IMR-90 (cell line): ENCODE measurements at regions not wholly inside any gene's neighbourhood (a gene's known extent, or its start where the extent isn't known, plus 50 kb on each side); places are given as distances from the start of the nearest gene placed in this dataset.

ENCODE experiments used
- ATAC-seq: fragments of 200-7000 bp; cut with Tn5 transposase; 2 replicates; pipeline ENCODE4 v1.9.1; 2020; ENCODE audit warnings: low read depth, mild to moderate bottlenecking, moderate library complexity
- BruUV-seq: library from RNA; stranded (reverse); fragments of 400-500 nt; replicated peaks from 2 replicates; lab custom pipeline; 2021; lab: Mats Ljungman, UMichigan
- CTCF ChIA-PET: fragments of 300-600 bp; formaldehyde crosslinking; extraction: SDS; loops from one replicate; lab custom pipeline; 2021; ENCODE audit warnings: antibody characterized with exemption; lab: Yijun Ruan, JAX
- POLR2A ChIA-PET: fragments of 300-600 bp; sonication (Branson Sonifier 250); formaldehyde crosslinking; loops from one replicate; lab custom pipeline; 2022; ENCODE audit warnings: antibody characterized with exemption; ENCODE audit not compliant: unreplicated experiment; lab: Charles Lee
- DNase-seq: peaks from one replicate; pipeline ENCODE4 v3.0.0; 2013
- H2AFZ ChIP-seq: replicated peaks from 2 replicates; pipeline ENCODE3; 2013; ENCODE audit warnings: low read length, mild to moderate bottlenecking; ENCODE audit not compliant: poor library complexity
- H2AK5ac ChIP-seq: 2 replicates; pipeline ENCODE4 v1.6.1; 2013; ENCODE audit warnings: low read depth, low read length, inconsistent platforms
- H2AK9ac ChIP-seq: replicated peaks from 2 replicates; pipeline ENCODE3; 2013; ENCODE audit warnings: mild to moderate bottlenecking, low read depth, low read length, moderate library complexity; ENCODE audit not compliant: poor library complexity
- H2BK120ac ChIP-seq: 2 replicates; pipeline ENCODE4 v1.6.1; 2013; ENCODE audit warnings: low read depth, low read length, inconsistent platforms
- H2BK15ac ChIP-seq: 3 replicates; pipeline ENCODE4 v1.6.1; 2013; ENCODE audit warnings: low read depth, low read length, inconsistent platforms
- H2BK20ac ChIP-seq: 2 replicates; pipeline ENCODE4 v1.6.1; 2013; ENCODE audit warnings: low read depth, mild to moderate bottlenecking, inconsistent platforms, low read length, moderate library complexity
- H2BK5ac ChIP-seq: 2 replicates; pipeline ENCODE4 v1.6.1; 2013; ENCODE audit warnings: mild to moderate bottlenecking, low read depth, low read length, inconsistent platforms; ENCODE audit not compliant: poor library complexity, severe bottlenecking
- H3K14ac ChIP-seq: replicated peaks from 2 replicates; pipeline ENCODE4 v1.6.1; 2013; ENCODE audit warnings: low read depth, low read length, inconsistent platforms
- H3K18ac ChIP-seq: 2 replicates; pipeline ENCODE4 v1.6.1; 2013; ENCODE audit warnings: low read depth, low read length, control low read depth
- H3K23ac ChIP-seq: 2 replicates; pipeline ENCODE4 v1.6.1; 2013; ENCODE audit warnings: low read depth, low read length, inconsistent platforms
- H3K27ac ChIP-seq: 2 replicates; pipeline ENCODE4 v1.5.1; 2013; ENCODE audit warnings: mild to moderate bottlenecking, control low read depth, low read length; ENCODE audit not compliant: insufficient read depth
- H3K27me3 ChIP-seq: 2 replicates; pipeline ENCODE4 v1.6.1; 2013; ENCODE audit warnings: low read length; ENCODE audit not compliant: control insufficient read depth, insufficient read depth
- H3K36me3 ChIP-seq: 2 replicates; pipeline ENCODE4 v1.6.1; 2013; ENCODE audit warnings: low read length, mixed read lengths; ENCODE audit not compliant: control insufficient read depth, insufficient read depth
- H3K4ac ChIP-seq: 2 replicates; pipeline ENCODE4 v1.6.1; 2013; ENCODE audit warnings: low read depth, low read length, inconsistent platforms
- H3K4me1 ChIP-seq: 2 replicates; pipeline ENCODE4 v1.6.1; 2013; ENCODE audit warnings: low read length, mixed read lengths; ENCODE audit not compliant: control insufficient read depth, insufficient read depth
- H3K4me2 ChIP-seq: 2 replicates; pipeline ENCODE4 v1.6.1; 2013; ENCODE audit warnings: low read depth, mild to moderate bottlenecking, control low read depth, low read length, moderate library complexity
- H3K4me3 ChIP-seq: 2 replicates; pipeline ENCODE4 v1.5.1; 2013; ENCODE audit warnings: low read depth, mild to moderate bottlenecking, control low read depth, low read length, moderate library complexity; ENCODE audit not compliant: insufficient read depth
- H3K56ac ChIP-seq: 2 replicates; pipeline ENCODE4 v1.6.1; 2013; ENCODE audit warnings: low read length, inconsistent platforms; ENCODE audit not compliant: insufficient read depth; ENCODE audit errors: extremely low read depth
- H3K79me1 ChIP-seq, 2 experiments: 2 replicates each; pipeline ENCODE4 v1.6.1; 2013; ENCODE audit warnings: low read length in 2 of 2, inconsistent platforms in 1 of 2, low read depth in 1 of 2
- H3K9ac ChIP-seq: 2 replicates; pipeline ENCODE4 v1.6.1; 2013; ENCODE audit warnings: low read depth, low read length, control low read depth
- H3K9me1 ChIP-seq: 2 replicates; pipeline ENCODE4 v1.6.1; 2013; ENCODE audit warnings: low read length, inconsistent platforms; ENCODE audit not compliant: insufficient read depth
- H3K9me3 ChIP-seq: 2 replicates; pipeline ENCODE4 v1.6.1; 2013; ENCODE audit warnings: low read length; ENCODE audit not compliant: control insufficient read depth, insufficient read depth
- H4K20me1 ChIP-seq: 2 replicates; pipeline ENCODE4 v1.6.1; 2013; ENCODE audit warnings: low read length, inconsistent platforms; ENCODE audit not compliant: insufficient read depth
- H4K5ac ChIP-seq: 2 replicates; pipeline ENCODE4 v1.6.1; 2013; ENCODE audit warnings: mild to moderate bottlenecking, low read depth, low read length, control low read depth
- H4K8ac ChIP-seq, 2 experiments: 2 replicates each; pipeline ENCODE4 v1.6.1; 2013; ENCODE audit warnings: low read depth in 2 of 2, low read length in 2 of 2, control low read depth in 1 of 2, inconsistent platforms in 1 of 2
- H4K91ac ChIP-seq: 2 replicates; pipeline ENCODE4 v1.6.1; 2013; ENCODE audit warnings: low read depth, low read length, inconsistent platforms; ENCODE audit not compliant: insufficient read depth
- BHLHE40 ChIP-seq: fragments of 150-350 bp; IDR thresholded peaks from 2 replicates; pipeline ENCODE4 v1.6.1; 2016; ENCODE audit warnings: mild to moderate bottlenecking, low read depth, low read length
- CEBPB ChIP-seq: IDR thresholded peaks from 2 replicates; pipeline ENCODE4 v1.6.1; 2012; ENCODE audit warnings: low read depth, low read length, improper control_type of control experiment
- CHD1 ChIP-seq: IDR thresholded peaks from 2 replicates; pipeline ENCODE4 v1.6.1; 2012; ENCODE audit warnings: low read depth, low read length, improper control_type of control experiment
- CTCF ChIP-seq: conservative IDR thresholded peaks from 2 replicates; pipeline ENCODE4 v1.5.1; 2012; ENCODE audit warnings: mild to moderate bottlenecking, low read depth, low read length, improper control_type of control experiment
- ELK1 ChIP-seq: fragments of 150-350 bp; IDR thresholded peaks from 2 replicates; pipeline ENCODE4 v1.6.1; 2016; ENCODE audit warnings: low read depth, mild to moderate bottlenecking, low read length, moderate library complexity, borderline replicate concordance
- FOS ChIP-seq: fragments of 150-350 bp; IDR thresholded peaks from 2 replicates; pipeline ENCODE4 v1.6.1; 2016; ENCODE audit warnings: low read depth, low read length
- MAFK ChIP-seq: IDR thresholded peaks from 2 replicates; pipeline ENCODE4 v1.6.1; 2012; ENCODE audit warnings: low read depth, low read length, improper control_type of control experiment
- MAZ ChIP-seq: IDR thresholded peaks from 2 replicates; pipeline ENCODE4 v1.6.1; 2012; ENCODE audit warnings: low read depth, mild to moderate bottlenecking, low read length, improper control_type of control experiment, moderate library complexity, borderline replicate concordance
- NFE2L2 ChIP-seq: fragments of 150-350 bp; IDR thresholded peaks from 2 replicates; pipeline ENCODE4 v1.6.1; 2016; ENCODE audit warnings: low read depth, mild to moderate bottlenecking, low read length
- RAD21 ChIP-seq: IDR thresholded peaks from 2 replicates; pipeline ENCODE4 v1.6.1; 2012; ENCODE audit warnings: low read length, improper control_type of control experiment
- RCOR1 ChIP-seq: IDR thresholded peaks from 2 replicates; pipeline ENCODE4 v1.6.1; 2012; ENCODE audit warnings: mild to moderate bottlenecking, low read length, improper control_type of control experiment; ENCODE audit not compliant: insufficient replicate concordance
- SMC3 ChIP-seq: fragments of 150-350 bp; IDR thresholded peaks from 2 replicates; pipeline ENCODE4 v1.6.1; 2016; ENCODE audit warnings: low read depth, mild to moderate bottlenecking, antibody characterized with exemption, low read length, moderate library complexity
- WGBS, 2 experiments: methylation state at CpG; one replicate each; pipeline versions ENCODE4 v1.1.5 to v1.1.7; 2013; ENCODE audit warnings: missing lambda C conversion rate in 2 of 2; ENCODE audit not compliant: insufficient read length in 1 of 2; ENCODE audit errors: extremely low coverage in 2 of 2; 5-methylcytosine and 5-hydroxymethylcytosine counted together
- dilution Hi-C: fragments of 300-500 bp; cut with HindIII; formaldehyde crosslinking; loops from one replicate; pipeline ENCODE4 v1.14.3; 2018; ENCODE audit warnings: low sequenced_read_pairs; ENCODE audit not compliant: unreplicated experiment
- in situ Hi-C: fragments of 300-500 bp; cut with MboI; formaldehyde crosslinking; loops from 3 replicates; pipeline ENCODE4 v1.14.3; 2019; ENCODE audit warnings: low sequenced_read_pairs, inconsistent platforms, mixed read lengths
- intact Hi-C: fragments of 100-400 bp; cut with micrococcal nuclease; formaldehyde crosslinking; loops from 2 replicates; pipeline ENCODE4 v1.10.0; 2022

GRCh38 chr20:21920211-21920610 is 214.7 kb downstream of the PAX1 start:
- Histone ChIP-seq H3K9me1 (no peaks in the 10 kb centered on the region), H3K36me3 (no peaks in the 10 kb centered on the region), H3K18ac (no peak overlapping the region), H3K14ac (no peak overlapping the region), H3K4me2 (no peak overlapping the region), H2AFZ (no peak overlapping the region), H4K8ac (no peak overlapping the region), H3K4me1 (no peaks in the 10 kb centered on the region), H3K27me3 (no peaks in the 10 kb centered on the region), H3K56ac (no peak overlapping the region), H2BK20ac (no peak overlapping the region), H4K91ac (no peak overlapping the region), H2BK15ac (no peak overlapping the region), H4K5ac (no peak overlapping the region), H3K23ac (no peak overlapping the region), H2BK120ac (no peak overlapping the region), H3K9me3 (peaks cover 17% of the 10 kb centered on the region), H3K27ac (no peak overlapping the region), H3K9ac (no peak overlapping the region), H3K79me1 (no peaks in the 10 kb centered on the region), H2AK9ac (no peak overlapping the region), H4K20me1 (no peaks in the 10 kb centered on the region), H2AK5ac (no peak overlapping the region), H3K4me3 (no peak overlapping the region), H2BK5ac (no peak overlapping the region), H3K4ac (no peak overlapping the region)
- ChIA-PET CTCF (no interaction called here), POLR2A (no interaction called here)
- no peak for DNase-seq
- intact Hi-C loops (no loop called here), dilution Hi-C loops (no loop called here), in situ Hi-C loops (no loop called here)
- no peak for ATAC-seq
- BruUV-seq: no TSS peak
- no CpG with 5 or more reads among the region's 3 CpGs for WGBS, 2 experiments
- no peak for TF ChIP-seq CEBPB
- no peak for TF ChIP-seq RCOR1
- no peak for TF ChIP-seq MAZ
- no peak for TF ChIP-seq RAD21
- TF ChIP-seq ELK1: no peak
- no peak for TF ChIP-seq BHLHE40
- TF ChIP-seq NFE2L2: no peak
- no peak for TF ChIP-seq FOS
- no peak for TF ChIP-seq CTCF
- TF ChIP-seq SMC3: no peak
- no peak for TF ChIP-seq CHD1
- TF ChIP-seq MAFK: no peak
